SK-N-SH (cell line): ENCODE measurements at regions not wholly inside any gene's neighbourhood (a gene's known extent, or its start where the extent isn't known, plus 50 kb on each side); places are given as distances from the start of the nearest gene placed in this dataset.

Experiments used
- CTCF ChIA-PET: fragments of 300-600, 350-600 bp; formaldehyde crosslinking; extraction: SDS; loops from one replicate; lab custom pipeline; 2021; lab: Yijun Ruan, JAX
- POLR2A ChIA-PET: fragments of 350-600 bp; sonication (Branson Sonifier 250); formaldehyde crosslinking; extraction: SDS; loops from one replicate; lab custom pipeline; 2020; ENCODE audit warnings: antibody characterized with exemption, inconsistent platforms; lab: Yijun Ruan, JAX
- DNase-seq: peaks from one replicate; pipeline ENCODE4 v3.0.0; 2012
- H2AFZ ChIP-seq: fragments of 200-600 bp; sonication (generic); 2 replicates; pipeline ENCODE4 v1.8.1; 2016; ENCODE audit warnings: antibody characterized with exemption, mild to moderate bottlenecking, low read depth
- H3F3A ChIP-seq: fragments of 200-600 bp; sonication (generic); replicated peaks from 2 replicates; pipeline ENCODE3; 2016; ENCODE audit warnings: antibody characterized with exemption, mild to moderate bottlenecking; ENCODE audit not compliant: insufficient read depth
- H3K27ac ChIP-seq, 2 experiments: fragments of 200-500 bp in 1 of 2; fragments of 200-600 bp in 1 of 2; sonication (Bioruptor generic) in 1 of 2; sonication (generic), shearing (Covaris generic) in 1 of 2; 2 replicates each; pipeline versions ENCODE4 v1.5.1 to v1.6.1; 2014 to 2016; ENCODE audit warnings: low read depth in 2 of 2, inconsistent platforms in 1 of 2, low read length in 1 of 2, mild to moderate bottlenecking in 1 of 2, mixed read lengths in 1 of 2
- H3K27me3 ChIP-seq: fragments of 200-600 bp; sonication (generic), shearing (Covaris generic); 2 replicates; pipeline ENCODE4 v1.6.1; 2016; ENCODE audit warnings: mixed run types; ENCODE audit not compliant: insufficient read depth
- H3K36me3 ChIP-seq, 2 experiments: fragments of 200-500 bp in 1 of 2; fragments of 200-600 bp in 1 of 2; sonication (Bioruptor generic) in 1 of 2; sonication (generic) in 1 of 2; replicated peaks in 1 of 2; 2 replicates each; pipeline versions ENCODE3 to v1.5.1; 2014 to 2016; ENCODE audit warnings: low read length in 1 of 2, mild to moderate bottlenecking in 1 of 2; ENCODE audit not compliant: insufficient read depth in 2 of 2, control insufficient read depth in 1 of 2
- H3K4me1 ChIP-seq, 2 experiments: fragments of 200-500 bp in 1 of 2; fragments of 200-600 bp in 1 of 2; sonication (Bioruptor generic) in 1 of 2; sonication (generic), shearing (Covaris generic) in 1 of 2; 2 replicates each; pipeline versions ENCODE4 v1.5.1 to v1.6.1; 2014 to 2016; ENCODE audit warnings: low read depth in 1 of 2, low read length in 1 of 2, mixed run types in 1 of 2; ENCODE audit not compliant: insufficient read depth in 2 of 2, control insufficient read depth in 1 of 2
- H3K4me2 ChIP-seq: fragments of 200-600 bp; sonication (generic), shearing (Covaris generic); 2 replicates; pipeline ENCODE4 v1.6.1; 2017; ENCODE audit warnings: mixed run types
- H3K4me3 ChIP-seq, 2 experiments: fragments of 200-500 bp in 1 of 2; fragments of 200-600 bp in 1 of 2; sonication (Bioruptor generic) in 1 of 2; sonication (generic), shearing (Covaris generic) in 1 of 2; 2 replicates each; pipeline versions ENCODE4 v1.5.1 to v1.8.1; 2014 to 2016; ENCODE audit warnings: low read depth in 2 of 2, inconsistent platforms in 1 of 2, low read length in 1 of 2, mild to moderate bottlenecking in 1 of 2, mixed read lengths in 1 of 2, moderate library complexity in 1 of 2
- H3K79me2 ChIP-seq: fragments of 200-600 bp; sonication (generic); 2 replicates; pipeline ENCODE4 v1.8.1; 2017; ENCODE audit warnings: mild to moderate bottlenecking; ENCODE audit not compliant: insufficient read depth
- H3K9ac ChIP-seq: fragments of 200-600 bp; sonication (generic); 2 replicates; pipeline ENCODE4 v1.6.1; 2017; ENCODE audit warnings: mixed run types
- H3K9me2 ChIP-seq: fragments of 200-600 bp; sonication (generic); 2 replicates; pipeline ENCODE4 v1.6.1; 2017; ENCODE audit warnings: mixed run types
- H3K9me3 ChIP-seq: fragments of 200-600 bp; sonication (generic); 2 replicates; pipeline ENCODE4 v1.6.1; 2017; ENCODE audit warnings: mixed run types, mild to moderate bottlenecking, moderate library complexity
- H4K20me1 ChIP-seq: fragments of 200-600 bp; sonication (generic); 2 replicates; pipeline ENCODE4 v1.6.1; 2017; ENCODE audit warnings: mild to moderate bottlenecking, mixed run types; ENCODE audit not compliant: insufficient read depth
- EP300 ChIP-seq, 2 experiments: IDR thresholded peaks; 2 replicates each; pipeline versions ENCODE4 v1.4.0 to v1.6.1; 2012; ENCODE audit warnings: borderline replicate concordance in 1 of 2, low read depth in 1 of 2, low read length in 1 of 2
- FOSL2 ChIP-seq: IDR thresholded peaks from 2 replicates; pipeline ENCODE4 v1.4.0; 2012; ENCODE audit warnings: low read depth, mild to moderate bottlenecking, moderate library complexity, borderline replicate concordance
- GATA2 ChIP-seq: sonication (generic); formaldehyde crosslinking; IDR thresholded peaks from 2 replicates; pipeline ENCODE4 v1.5.0; 2020; ENCODE audit warnings: mild to moderate bottlenecking, missing genetic modification reagents
- JUND ChIP-seq: IDR thresholded peaks from 2 replicates; pipeline ENCODE4 v1.4.0; 2012
- PBX3 ChIP-seq: IDR thresholded peaks from 2 replicates; pipeline ENCODE4; 2012
- POLR2AphosphoS5 ChIP-seq: IDR thresholded peaks from 2 replicates; pipeline ENCODE4 v1.6.1; 2012; ENCODE audit warnings: low read depth, low read length
- SIN3A ChIP-seq: IDR thresholded peaks from 2 replicates; pipeline ENCODE4 v1.6.1; 2012; ENCODE audit warnings: low read depth, mild to moderate bottlenecking, low read length, moderate library complexity, borderline replicate concordance
- TAF1 ChIP-seq: IDR thresholded peaks from 2 replicates; pipeline ENCODE4 v1.6.1; 2012; ENCODE audit warnings: low read depth, mild to moderate bottlenecking, low read length, moderate library complexity, borderline replicate concordance
- TCF12 ChIP-seq: IDR thresholded peaks from 2 replicates; pipeline ENCODE4 v1.4.0; 2012
- YY1 ChIP-seq: IDR thresholded peaks from 2 replicates; pipeline ENCODE4 v1.4.0; 2012; ENCODE audit warnings: low read depth, mild to moderate bottlenecking
- WGBS: methylation state at CpG from one replicate; pipeline ENCODE4 v1.1.6; 2017; ENCODE audit warnings: low lambda C conversion rate; 5-methylcytosine and 5-hydroxymethylcytosine counted together
- TF ChIP-seq, protein P1 (sequence below): fragments of 150-350 bp; IDR thresholded peaks from 2 replicates; pipeline ENCODE4 v1.6.1; 2017; ENCODE audit warnings: antibody characterized with exemption, low read length, low read depth, borderline replicate concordance

GRCh38 chr9:82354279-82354659 is 365.7 kb downstream of the SPATA31D1 start:
- TF ChIP-seq PBX3, result peak; percentile 32
- TF ChIP-seq YY1, result no peak
- peak; percentile 39; the same call in 1 of the 2 replicates for TF ChIP-seq JUND
- peak in 1 of 2 experiments; percentile 59; a peak in 1 of 4 replicates for TF ChIP-seq EP300 (IDR thresholded peaks at IDR 0.05; ENCODE audit: borderline replicate concordance in 1 of 2, low read depth in 1 of 2, low read length in 1 of 2)
- TF ChIP-seq TCF12, result peak; percentile 65
- no peak for TF ChIP-seq TAF1
- no peak for TF ChIP-seq SIN3A
- TF ChIP-seq FOSL2, result peak; percentile 75; the same call in 1 of the 2 replicates
- no peak for TF ChIP-seq POLR2AphosphoS5
- H3K4me2 ChIP-seq, result 0 out of 2 replicates have a peak overlapping the region, but pooled peaks have one; percentile 24
- CTCF ChIA-PET, result no interaction called here
- peak overlapping the region in 1 of 2 experiments; percentile 64; a peak in 2 of 4 replicates for H3K27ac ChIP-seq
- 0 out of 2 replicates have a peak, but pooled peaks cover under 1% of the 10 kb centered on the region for H3K9me3 ChIP-seq
- no peak overlapping the region for H2AFZ ChIP-seq
- no peak overlapping the region for H3K4me3 ChIP-seq
- H3K36me3 ChIP-seq, result no peaks in the 10 kb centered on the region
- H3K4me1 ChIP-seq, result no peaks in the 10 kb centered on the region; a peak in 1 of 4 replicates
- no peak for DNase-seq
- no peaks in the 10 kb centered on the region for H3K9me2 ChIP-seq
- no peaks in the 10 kb centered on the region for H4K20me1 ChIP-seq
- H3F3A ChIP-seq, result peaks cover 10% of the 10 kb centered on the region
- H3K27me3 ChIP-seq, result no peaks in the 10 kb centered on the region
- POLR2A ChIA-PET, result no interaction called here
- H3K79me2 ChIP-seq, result no peaks in the 10 kb centered on the region
- H3K9ac ChIP-seq, result no peak overlapping the region; the same call in 1 of the 2 replicates
- 29% methylated on average over 2 of the region's 2 CpGs for WGBS

GRCh38 chr9:82356131-82356530 is 367.6 kb downstream of the SPATA31D1 start:
- no peak overlapping the region for H3K27ac ChIP-seq
- no peak overlapping the region for H3K4me2 ChIP-seq
- peaks cover 10% of the 10 kb centered on the region for H3F3A ChIP-seq
- H3K9me2 ChIP-seq, result no peaks in the 10 kb centered on the region
- no peaks in the 10 kb centered on the region for H3K9me3 ChIP-seq
- H2AFZ ChIP-seq, result no peak overlapping the region
- DNase-seq, result no peak
- no peaks in the 10 kb centered on the region; a peak in 1 of 4 replicates for H3K4me1 ChIP-seq
- no peaks in the 10 kb centered on the region for H3K36me3 ChIP-seq
- no peak overlapping the region for H3K9ac ChIP-seq
- ChIA-PET POLR2A (no interaction called here), CTCF (interaction anchor here (0.6 kb wide), 1 partner anchor 818 kb away, joined by 3 read pairs; no protein-coding TSS in a partner anchor)
- no peaks in the 10 kb centered on the region for H3K79me2 ChIP-seq
- TF ChIP-seq GATA2 (CRISPR knock-in tag), result peak; percentile 26; the same call in 1 of the 2 replicates
- TF ChIP-seq, protein P1, sequence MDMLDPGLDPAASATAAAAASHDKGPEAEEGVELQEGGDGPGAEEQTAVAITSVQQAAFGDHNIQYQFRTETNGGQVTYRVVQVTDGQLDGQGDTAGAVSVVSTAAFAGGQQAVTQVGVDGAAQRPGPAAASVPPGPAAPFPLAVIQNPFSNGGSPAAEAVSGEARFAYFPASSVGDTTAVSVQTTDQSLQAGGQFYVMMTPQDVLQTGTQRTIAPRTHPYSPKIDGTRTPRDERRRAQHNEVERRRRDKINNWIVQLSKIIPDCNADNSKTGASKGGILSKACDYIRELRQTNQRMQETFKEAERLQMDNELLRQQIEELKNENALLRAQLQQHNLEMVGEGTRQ, result no peak
- H4K20me1 ChIP-seq, result no peaks in the 10 kb centered on the region
- H3K27me3 ChIP-seq, result no peaks in the 10 kb centered on the region
- no peak overlapping the region for H3K4me3 ChIP-seq
- 86% methylated on average over 2 of the region's 2 CpGs for WGBS
